GM23338 (cell line): ENCODE measurements at regions not wholly inside any gene's neighbourhood (a gene's known extent, or its start where the extent isn't known, plus 50 kb on each side); places are given as distances from the start of the nearest gene placed in this dataset.

Experiments used
- ATAC-seq: fragments of 200-7000 bp; cut with Tn5 transposase; 3 replicates; pipeline ENCODE4 v1.9.1; 2020
- DNase-seq: peaks from one replicate; pipeline ENCODE4 v3.0.0-alpha.2; 2015; ENCODE audit warnings: low spot score
- H2AFZ ChIP-seq: fragments of 200-600 bp; sonication (generic); 2 replicates; pipeline ENCODE4 v1.8.0; 2016; ENCODE audit warnings: antibody characterized with exemption, mild to moderate bottlenecking, moderate library complexity
- H3F3A ChIP-seq: fragments of 200-600 bp; sonication (generic); replicated peaks from 2 replicates; pipeline ENCODE4 v1.8.0; 2017; ENCODE audit warnings: antibody characterized with exemption, mixed run types, low read depth
- H3K27ac ChIP-seq: fragments of 200-600 bp; sonication (generic); 2 replicates; pipeline ENCODE4 v1.6.1; 2016; ENCODE audit warnings: low read depth
- H3K27me3 ChIP-seq: fragments of 200-600 bp; sonication (generic); 2 replicates; pipeline ENCODE4 v1.8.0; 2016; ENCODE audit warnings: mild to moderate bottlenecking, mixed run types, moderate library complexity; ENCODE audit not compliant: insufficient read depth
- H3K36me3 ChIP-seq: fragments of 200-600 bp; sonication (generic); 2 replicates; pipeline ENCODE4 v1.8.0; 2016; ENCODE audit warnings: mild to moderate bottlenecking; ENCODE audit not compliant: insufficient read depth
- H3K4me1 ChIP-seq: fragments of 200-600 bp; sonication (generic); 2 replicates; pipeline ENCODE4 v1.8.0; 2016; ENCODE audit warnings: mild to moderate bottlenecking, moderate library complexity; ENCODE audit not compliant: insufficient read depth
- H3K4me2 ChIP-seq: fragments of 200-600 bp; sonication (generic); 2 replicates; pipeline ENCODE4 v1.7.1; 2017; ENCODE audit warnings: mixed run types
- H3K4me3 ChIP-seq: fragments of 200-600 bp; sonication (generic); 2 replicates; pipeline ENCODE4 v1.6.1; 2016; ENCODE audit warnings: mixed run types
- H3K79me2 ChIP-seq: fragments of 200-600 bp; sonication (generic); replicated peaks from 2 replicates; pipeline ENCODE4 v1.8.0; 2017; ENCODE audit warnings: mild to moderate bottlenecking; ENCODE audit not compliant: insufficient read depth
- H3K9me2 ChIP-seq: fragments of 200-600 bp; sonication (generic); 2 replicates; pipeline ENCODE4 v1.8.0; 2017; ENCODE audit not compliant: insufficient read depth
- H4K20me1 ChIP-seq: fragments of 200-600 bp; sonication (generic); replicated peaks from 2 replicates; pipeline ENCODE4 v1.8.0; 2017; ENCODE audit warnings: mild to moderate bottlenecking; ENCODE audit not compliant: insufficient read depth
- H3K27ac Mint-ChIP-seq: 2 replicates; pipeline ENCODE4 v1.8.0; 2020; ENCODE audit warnings: inconsistent platforms, mild to moderate bottlenecking, moderate library complexity, mixed read lengths
- H3K27me3 Mint-ChIP-seq: 3 replicates; pipeline ENCODE4 v1.8.0; 2022; ENCODE audit warnings: low read depth, mild to moderate bottlenecking, moderate library complexity, mixed read lengths, inconsistent platforms; ENCODE audit not compliant: insufficient read depth, poor library complexity
- H3K36me3 Mint-ChIP-seq: 3 replicates; pipeline ENCODE4 v1.8.0; 2021; ENCODE audit warnings: low read depth, mild to moderate bottlenecking, inconsistent platforms, moderate library complexity, mixed read lengths
- H3K4me1 Mint-ChIP-seq: 3 replicates; pipeline ENCODE4 v1.8.0; 2020; ENCODE audit warnings: mild to moderate bottlenecking, inconsistent platforms, mixed read lengths
- H3K4me3 Mint-ChIP-seq: 3 replicates; pipeline ENCODE4 v1.8.0; 2021; ENCODE audit warnings: moderate library complexity, mild to moderate bottlenecking, inconsistent platforms, mixed read lengths
- H3K9me3 Mint-ChIP-seq: 3 replicates; pipeline ENCODE4 v1.8.0; 2020; ENCODE audit warnings: moderate library complexity, mild to moderate bottlenecking, inconsistent platforms, mixed read lengths
- CREB1 ChIP-seq: fragments of 250-450 bp; sonication (Bioruptor Pico); IDR thresholded peaks from 2 replicates; pipeline ENCODE4 v1.5.0; 2020; ENCODE audit warnings: low read depth, mild to moderate bottlenecking, moderate library complexity
- EZH2 ChIP-seq: fragments of 200-600 bp; sonication (generic); IDR thresholded peaks from one replicate; pipeline ENCODE4 v1.8.0; 2017; ENCODE audit warnings: antibody characterized with exemption, mild to moderate bottlenecking, low read depth; ENCODE audit not compliant: unreplicated experiment
- EZH2phosphoT487 ChIP-seq: fragments of 200-600 bp; sonication (generic); IDR thresholded peaks from one replicate; pipeline ENCODE4 v1.8.1; 2018; ENCODE audit warnings: antibody characterized with exemption; ENCODE audit not compliant: unreplicated experiment
- JUNB ChIP-seq: IDR thresholded peaks from one replicate; pipeline ENCODE4 v1.6.1; 2016; ENCODE audit warnings: antibody characterized with exemption; ENCODE audit not compliant: unreplicated experiment
- ZNF114 ChIP-seq: fragments of 250-450 bp; sonication (Bioruptor Pico); IDR thresholded peaks from 2 replicates; pipeline ENCODE4 v1.5.0; 2020; ENCODE audit warnings: mild to moderate bottlenecking, moderate library complexity
- ZNF331 ChIP-seq: fragments of 250-450 bp; sonication (Bioruptor Pico); IDR thresholded peaks from 2 replicates; pipeline ENCODE4 v1.5.0; 2020; ENCODE audit warnings: low read depth, mild to moderate bottlenecking, moderate library complexity
- TF ChIP-seq, protein P1 (sequence below): fragments of 250-450 bp; sonication (Bioruptor Pico); IDR thresholded peaks from 2 replicates; pipeline ENCODE4 v1.5.0; 2020; ENCODE audit warnings: mild to moderate bottlenecking, moderate library complexity
- TF ChIP-seq, protein P2 (sequence below): IDR thresholded peaks from 2 replicates; pipeline ENCODE4 v1.6.1; 2016; ENCODE audit warnings: antibody characterized with exemption

DNA sequence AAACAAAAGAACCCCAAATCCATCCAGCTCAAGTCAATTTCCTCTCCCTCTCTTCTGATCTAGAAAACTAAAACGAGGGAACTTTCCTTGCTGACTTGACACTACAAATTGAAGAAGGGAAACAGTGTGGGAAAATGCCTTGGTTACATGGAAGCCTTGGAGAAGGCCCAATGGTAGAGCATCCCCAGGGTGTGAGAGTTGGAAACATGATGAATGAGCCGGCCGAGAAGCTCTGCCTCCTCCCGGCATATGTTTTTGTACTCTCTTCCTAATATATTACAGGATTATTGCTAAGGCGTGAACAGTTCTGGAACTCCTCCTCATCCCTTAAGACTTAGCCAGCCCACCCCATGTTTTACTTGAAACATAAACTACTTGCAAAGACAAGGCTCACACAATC is 618.2 kb upstream of the MGMT start (continued):
- TF ChIP-seq, protein P1, sequence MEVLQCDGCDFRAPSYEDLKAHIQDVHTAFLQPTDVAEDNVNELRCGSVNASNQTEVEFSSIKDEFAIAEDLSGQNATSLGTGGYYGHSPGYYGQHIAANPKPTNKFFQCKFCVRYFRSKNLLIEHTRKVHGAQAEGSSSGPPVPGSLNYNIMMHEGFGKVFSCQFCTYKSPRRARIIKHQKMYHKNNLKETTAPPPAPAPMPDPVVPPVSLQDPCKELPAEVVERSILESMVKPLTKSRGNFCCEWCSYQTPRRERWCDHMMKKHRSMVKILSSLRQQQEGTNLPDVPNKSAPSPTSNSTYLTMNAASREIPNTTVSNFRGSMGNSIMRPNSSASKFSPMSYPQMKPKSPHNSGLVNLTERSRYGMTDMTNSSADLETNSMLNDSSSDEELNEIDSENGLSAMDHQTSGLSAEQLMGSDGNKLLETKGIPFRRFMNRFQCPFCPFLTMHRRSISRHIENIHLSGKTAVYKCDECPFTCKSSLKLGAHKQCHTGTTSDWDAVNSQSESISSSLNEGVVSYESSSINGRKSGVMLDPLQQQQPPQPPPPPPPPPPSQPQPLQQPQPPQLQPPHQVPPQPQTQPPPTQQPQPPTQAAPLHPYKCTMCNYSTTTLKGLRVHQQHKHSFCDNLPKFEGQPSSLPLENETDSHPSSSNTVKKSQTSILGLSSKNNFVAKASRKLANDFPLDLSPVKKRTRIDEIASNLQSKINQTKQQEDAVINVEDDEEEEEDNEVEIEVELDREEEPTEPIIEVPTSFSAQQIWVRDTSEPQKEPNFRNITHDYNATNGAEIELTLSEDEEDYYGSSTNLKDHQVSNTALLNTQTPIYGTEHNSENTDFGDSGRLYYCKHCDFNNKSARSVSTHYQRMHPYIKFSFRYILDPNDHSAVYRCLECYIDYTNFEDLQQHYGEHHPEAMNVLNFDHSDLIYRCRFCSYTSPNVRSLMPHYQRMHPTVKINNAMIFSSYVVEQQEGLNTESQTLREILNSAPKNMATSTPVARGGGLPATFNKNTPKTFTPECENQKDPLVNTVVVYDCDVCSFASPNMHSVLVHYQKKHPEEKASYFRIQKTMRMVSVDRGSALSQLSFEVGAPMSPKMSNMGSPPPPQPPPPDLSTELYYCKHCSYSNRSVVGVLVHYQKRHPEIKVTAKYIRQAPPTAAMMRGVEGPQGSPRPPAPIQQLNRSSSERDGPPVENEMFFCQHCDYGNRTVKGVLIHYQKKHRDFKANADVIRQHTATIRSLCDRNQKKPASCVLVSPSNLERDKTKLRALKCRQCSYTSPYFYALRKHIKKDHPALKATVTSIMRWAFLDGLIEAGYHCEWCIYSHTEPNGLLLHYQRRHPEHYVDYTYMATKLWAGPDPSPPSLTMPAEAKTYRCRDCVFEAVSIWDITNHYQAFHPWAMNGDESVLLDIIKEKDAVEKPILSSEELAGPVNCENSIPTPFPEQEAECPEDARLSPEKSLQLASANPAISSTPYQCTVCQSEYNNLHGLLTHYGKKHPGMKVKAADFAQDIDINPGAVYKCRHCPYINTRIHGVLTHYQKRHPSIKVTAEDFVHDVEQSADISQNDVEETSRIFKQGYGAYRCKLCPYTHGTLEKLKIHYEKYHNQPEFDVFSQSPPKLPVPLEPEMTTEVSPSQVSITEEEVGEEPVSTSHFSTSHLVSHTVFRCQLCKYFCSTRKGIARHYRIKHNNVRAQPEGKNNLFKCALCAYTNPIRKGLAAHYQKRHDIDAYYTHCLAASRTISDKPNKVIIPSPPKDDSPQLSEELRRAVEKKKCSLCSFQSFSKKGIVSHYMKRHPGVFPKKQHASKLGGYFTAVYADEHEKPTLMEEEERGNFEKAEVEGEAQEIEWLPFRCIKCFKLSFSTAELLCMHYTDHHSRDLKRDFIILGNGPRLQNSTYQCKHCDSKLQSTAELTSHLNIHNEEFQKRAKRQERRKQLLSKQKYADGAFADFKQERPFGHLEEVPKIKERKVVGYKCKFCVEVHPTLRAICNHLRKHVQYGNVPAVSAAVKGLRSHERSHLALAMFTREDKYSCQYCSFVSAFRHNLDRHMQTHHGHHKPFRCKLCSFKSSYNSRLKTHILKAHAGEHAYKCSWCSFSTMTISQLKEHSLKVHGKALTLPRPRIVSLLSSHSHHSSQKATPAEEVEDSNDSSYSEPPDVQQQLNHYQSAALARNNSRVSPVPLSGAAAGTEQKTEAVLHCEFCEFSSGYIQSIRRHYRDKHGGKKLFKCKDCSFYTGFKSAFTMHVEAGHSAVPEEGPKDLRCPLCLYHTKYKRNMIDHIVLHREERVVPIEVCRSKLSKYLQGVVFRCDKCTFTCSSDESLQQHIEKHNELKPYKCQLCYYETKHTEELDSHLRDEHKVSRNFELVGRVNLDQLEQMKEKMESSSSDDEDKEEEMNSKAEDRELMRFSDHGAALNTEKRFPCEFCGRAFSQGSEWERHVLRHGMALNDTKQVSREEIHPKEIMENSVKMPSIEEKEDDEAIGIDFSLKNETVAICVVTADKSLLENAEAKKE = no peak
- TF ChIP-seq EZH2 (no peak), ZNF331 (no peak)
- TF ChIP-seq, protein P2, sequence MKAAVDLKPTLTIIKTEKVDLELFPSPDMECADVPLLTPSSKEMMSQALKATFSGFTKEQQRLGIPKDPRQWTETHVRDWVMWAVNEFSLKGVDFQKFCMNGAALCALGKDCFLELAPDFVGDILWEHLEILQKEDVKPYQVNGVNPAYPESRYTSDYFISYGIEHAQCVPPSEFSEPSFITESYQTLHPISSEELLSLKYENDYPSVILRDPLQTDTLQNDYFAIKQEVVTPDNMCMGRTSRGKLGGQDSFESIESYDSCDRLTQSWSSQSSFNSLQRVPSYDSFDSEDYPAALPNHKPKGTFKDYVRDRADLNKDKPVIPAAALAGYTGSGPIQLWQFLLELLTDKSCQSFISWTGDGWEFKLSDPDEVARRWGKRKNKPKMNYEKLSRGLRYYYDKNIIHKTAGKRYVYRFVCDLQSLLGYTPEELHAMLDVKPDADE = no peak

DNA sequence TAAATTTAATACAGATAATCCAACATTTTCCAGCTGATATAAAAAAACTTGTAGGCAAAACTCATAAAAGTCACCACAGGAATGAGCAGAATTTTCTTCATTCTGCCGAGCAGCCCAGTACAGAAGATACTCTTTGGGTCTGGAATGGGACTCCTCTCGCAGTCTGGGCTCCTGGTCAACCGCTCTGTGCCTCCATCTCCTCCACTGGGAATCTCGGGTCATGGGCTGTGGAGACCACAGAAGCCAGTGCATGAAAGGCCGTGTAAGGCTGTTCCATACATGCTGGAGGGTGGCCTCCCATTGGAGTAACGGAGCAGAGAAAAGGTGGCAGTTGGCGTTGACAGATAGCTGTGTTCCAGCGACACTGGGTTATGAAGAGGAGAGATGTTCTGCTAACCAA is 616.4 kb upstream of the MGMT start:
- Mint-ChIP-seq H3K9me3 (no peaks in the 10 kb centered on the region), H3K4me3 (no peak overlapping the region), H3K27ac (no peak overlapping the region), H3K36me3 (no peaks in the 10 kb centered on the region), H3K4me1 (peaks cover 16% of the 10 kb centered on the region), H3K27me3 (peaks cover 4% of the 10 kb centered on the region)
- H3K4me3 ChIP-seq = no peak overlapping the region
- H4K20me1 ChIP-seq = no peaks in the 10 kb centered on the region
- H3F3A ChIP-seq = no peaks in the 10 kb centered on the region
- H3K27ac ChIP-seq = no peak overlapping the region
- H3K4me2 ChIP-seq = no peak overlapping the region
- no peaks in the 10 kb centered on the region for H3K36me3 ChIP-seq
- 0 out of 2 replicates have a peak, but pooled peaks cover 4% of the 10 kb centered on the region for H3K4me1 ChIP-seq
- H3K79me2 ChIP-seq = no peaks in the 10 kb centered on the region
- H3K27me3 ChIP-seq = no peaks in the 10 kb centered on the region
- no peak for ATAC-seq
- no peak overlapping the region for H2AFZ ChIP-seq
- DNase-seq = no peak
- H3K9me2 ChIP-seq = peaks cover 6% of the 10 kb centered on the region
- TF ChIP-seq EZH2 = no peak
- TF ChIP-seq, protein P1 = no peak
- TF ChIP-seq, protein P2 = no peak
- no peak for TF ChIP-seq EZH2phosphoT487
- no peak for TF ChIP-seq CREB1 (CRISPR knock-in tag)
- TF ChIP-seq JUNB = no peak
- no peak for TF ChIP-seq ZNF114
